Erythroblast (primary cell): ENCODE measurements at regions not wholly inside any gene's neighbourhood (a gene's known extent, or its start where the extent isn't known, plus 50 kb on each side); places are given as distances from the start of the nearest gene placed in this dataset.

Source experiments
- GATA1 ChIP-seq: IDR thresholded peaks from 2 replicates; pipeline ENCODE4 v1.6.1; 2011; ENCODE audit warnings: low read depth, mild to moderate bottlenecking, control low read depth, low read length, moderate library complexity
- POLR2A ChIP-seq: IDR thresholded peaks from 2 replicates; pipeline ENCODE4 v1.6.1; 2011; ENCODE audit warnings: mild to moderate bottlenecking, low read length

DNA sequence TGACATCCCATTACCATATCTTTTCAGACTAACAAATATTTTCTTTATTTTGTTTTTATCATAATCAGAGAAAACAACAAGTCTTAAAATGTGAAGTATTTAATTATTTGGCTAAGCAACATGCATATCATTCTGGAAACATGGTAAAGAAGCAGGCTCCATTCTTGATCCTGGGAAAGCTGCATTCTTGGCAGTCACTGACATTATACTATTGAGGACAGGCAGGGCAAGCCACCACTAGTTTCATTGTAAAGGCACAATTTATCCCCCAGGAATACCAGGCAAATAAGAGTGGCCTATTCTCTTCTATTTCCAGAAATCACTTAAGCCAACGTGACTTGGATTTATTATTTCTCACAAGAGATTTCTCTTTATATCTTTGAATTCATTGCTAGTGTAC lies 153.8 kb upstream of the AKR1E2 start:
- TF ChIP-seq POLR2A: no peak
- TF ChIP-seq GATA1: no peak
